ENCODE measurements at regions not wholly inside any gene's neighbourhood (a gene's known extent, or its start where the extent isn't known, plus 50 kb on each side); places are given as distances from the start of the nearest gene placed in this dataset.
"Not testable (repeated sequence)": the region's sequence is repeated elsewhere in the genome, so short reads cannot be mapped to it uniquely, and the experiment has no call there.

DNA sequence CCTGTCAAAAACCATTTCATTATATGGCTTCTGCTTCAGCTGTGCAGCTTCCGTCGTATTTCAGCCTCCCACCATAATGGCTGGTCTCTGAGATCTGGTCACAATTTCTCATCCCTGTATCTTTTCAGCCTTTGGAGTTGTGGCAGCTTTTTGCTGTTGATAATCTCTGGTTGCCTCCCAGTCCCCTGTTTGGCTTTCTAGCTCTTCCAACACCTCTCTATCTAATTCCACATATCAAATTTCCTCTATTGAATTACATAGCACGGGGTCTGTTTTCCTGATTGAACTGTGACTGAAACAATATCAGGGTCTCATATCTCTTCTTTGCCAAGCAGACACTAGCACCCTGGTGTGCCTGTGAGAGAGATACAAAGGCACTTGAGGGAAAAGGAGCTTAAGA is 222.1 kb upstream of the OBI1 start:
- ATAC-seq (no peak), DNase-seq (ENCODE audit: low spot score) (no peak)
- H3K9me3 Mint-ChIP-seq = peaks cover 10% of the 10 kb centered on the region
- no peak overlapping the region for H3K27ac Mint-ChIP-seq
- H3K4me3 Mint-ChIP-seq = no peak overlapping the region
- no peaks in the 10 kb centered on the region for H3K4me1 Mint-ChIP-seq (ENCODE audit: low read depth in 2 of 2)
- H3K27me3 Mint-ChIP-seq = no peaks in the 10 kb centered on the region
- no peaks in the 10 kb centered on the region for H3K36me3 Mint-ChIP-seq

DNA sequence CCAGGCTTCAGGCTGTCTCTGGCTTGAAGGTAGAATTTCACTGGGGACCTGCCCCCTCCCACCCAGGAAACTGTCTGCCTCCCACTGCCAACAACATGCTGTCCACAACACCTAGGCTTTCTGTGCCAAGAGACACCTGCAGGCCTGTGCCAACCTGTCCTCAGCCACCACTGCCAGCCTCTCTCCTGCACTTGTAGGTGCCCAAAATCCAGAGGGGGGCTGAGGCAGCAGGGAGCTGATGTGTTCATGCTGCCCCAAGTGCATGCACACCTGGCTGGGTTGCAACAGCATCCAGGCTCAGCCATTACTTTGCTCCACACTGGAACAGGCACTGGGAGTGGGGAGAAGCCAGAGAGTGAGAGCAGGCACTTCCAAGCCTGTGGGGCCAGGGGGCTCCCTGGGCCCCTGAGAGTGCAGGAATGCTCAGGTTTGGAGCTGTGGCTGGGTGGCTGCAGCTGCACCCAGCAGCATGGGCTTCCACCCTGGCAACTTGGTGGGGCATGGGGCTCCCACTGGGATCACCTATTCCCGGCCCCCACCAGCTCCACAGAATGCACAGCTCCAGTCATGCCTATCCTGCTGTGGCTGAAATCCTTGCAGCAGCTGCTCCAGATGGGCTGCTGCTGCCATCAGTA is 218.1 kb upstream of the OBI1 start:
- Mint-ChIP-seq H3K27me3 (no peaks in the 10 kb centered on the region), H3K27ac (no peak overlapping the region), H3K9me3 (peaks cover 7% of the 10 kb centered on the region), H3K4me1 (ENCODE audit: low read depth in 2 of 2) (no peaks in the 10 kb centered on the region), H3K4me3 (no peak overlapping the region), H3K36me3 (no peaks in the 10 kb centered on the region)
- DNase-seq (ENCODE audit: low spot score) (no peak), ATAC-seq (peak in 1 of 2 donors; percentile 48)

DNA sequence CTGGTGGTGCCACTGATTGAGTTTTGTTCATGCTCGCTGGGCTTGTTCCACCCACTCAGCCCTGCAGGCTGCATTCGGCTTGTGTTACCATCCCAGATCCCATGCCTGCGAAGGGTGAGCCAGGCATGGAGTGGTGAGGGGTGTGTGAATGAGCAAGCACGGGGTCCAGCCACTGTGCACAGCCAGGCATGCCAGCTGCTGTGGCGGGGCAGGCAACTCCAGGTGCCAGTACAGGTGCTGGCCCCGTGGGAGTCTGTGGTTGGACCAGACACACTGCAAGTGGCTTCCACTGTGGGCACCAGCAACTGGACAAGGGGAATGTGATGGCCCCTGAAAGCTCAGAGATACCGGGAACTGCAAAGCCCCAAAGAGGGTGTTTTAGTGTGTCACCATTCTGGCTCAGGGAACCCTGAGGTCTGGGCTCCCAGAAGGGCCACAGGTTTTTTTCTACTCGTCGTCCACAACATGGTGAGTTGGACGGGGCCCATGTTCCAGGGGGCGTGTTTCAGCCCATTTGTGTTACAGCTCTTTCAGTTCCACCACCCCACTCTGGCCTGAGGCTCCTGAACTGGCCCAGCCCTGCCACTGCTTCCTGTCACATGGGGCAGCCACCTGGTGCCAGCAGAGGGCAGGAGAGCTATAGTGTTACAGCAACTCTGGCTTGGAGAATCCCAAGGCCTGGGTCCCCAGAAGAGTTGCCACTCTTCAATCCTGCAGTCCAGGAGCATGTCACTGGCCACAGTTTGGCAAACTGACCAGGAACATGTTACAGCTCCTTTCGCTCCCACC is 217.0 kb upstream of the OBI1 start:
- Mint-ChIP-seq H3K4me1 (ENCODE audit: low read depth in 2 of 2) (no peaks in the 10 kb centered on the region), H3K9me3 (peaks cover 7% of the 10 kb centered on the region), H3K27me3 (no peaks in the 10 kb centered on the region), H3K4me3 (no peak overlapping the region), H3K36me3 (no peaks in the 10 kb centered on the region), H3K27ac (no peak overlapping the region)
- DNase-seq (ENCODE audit: low spot score) (no peak), ATAC-seq (no peak)

DNA sequence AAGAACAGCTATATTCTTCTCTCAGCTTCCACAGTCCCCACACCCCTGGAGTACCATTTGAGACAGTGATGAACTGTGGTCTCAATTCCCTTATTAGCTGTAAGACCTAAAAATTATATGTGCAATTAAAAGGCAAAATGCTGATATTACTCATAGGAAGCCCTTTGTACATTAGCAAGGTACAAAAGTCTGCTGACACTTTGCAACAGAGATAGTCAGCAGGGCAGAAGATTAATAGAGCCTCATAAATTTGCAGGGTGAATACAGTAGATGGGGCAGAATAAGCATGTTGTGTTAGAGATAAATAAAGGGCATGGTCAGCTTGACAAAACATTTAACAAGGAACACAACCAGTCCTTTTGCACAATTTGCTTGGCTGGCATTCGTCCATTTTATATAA is 210.0 kb upstream of the OBI1 start:
- H3K27me3 Mint-ChIP-seq = peaks cover 0 to 5% of the 10 kb centered on the region in 2 donors
- H3K4me1 Mint-ChIP-seq (ENCODE audit: low read depth in 2 of 2) = no peaks in the 10 kb centered on the region
- H3K4me3 Mint-ChIP-seq = no peak overlapping the region
- ATAC-seq (no peak), DNase-seq (ENCODE audit: low spot score) (no peak)
- peaks cover 3% of the 10 kb centered on the region for H3K9me3 Mint-ChIP-seq
- no peaks in the 10 kb centered on the region for H3K36me3 Mint-ChIP-seq
- no peak overlapping the region for H3K27ac Mint-ChIP-seq

DNA sequence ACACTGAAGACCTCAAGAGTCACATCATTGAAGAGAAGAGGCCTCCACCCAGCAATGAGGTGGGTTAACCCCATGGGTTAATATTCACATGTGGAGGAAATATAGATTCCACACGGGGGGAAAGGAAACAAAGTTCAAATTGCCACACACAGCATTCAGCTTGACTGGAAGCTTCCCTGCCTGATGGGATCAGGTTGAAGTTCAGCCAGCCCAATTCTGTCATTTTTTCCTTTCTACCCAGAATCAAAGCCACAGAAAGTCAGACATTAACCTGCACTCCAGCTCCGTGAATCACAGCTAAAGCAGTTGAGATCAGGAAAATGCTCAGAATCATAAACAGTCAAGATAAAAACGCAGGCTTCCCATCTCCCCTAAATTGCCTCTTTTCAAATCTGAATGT is 208.7 kb upstream of the OBI1 start:
- Mint-ChIP-seq H3K27ac (no peak overlapping the region), H3K36me3 (no peaks in the 10 kb centered on the region), H3K4me1 (ENCODE audit: low read depth in 2 of 2) (no peaks in the 10 kb centered on the region), H3K27me3 (peaks cover 0 to 5% of the 10 kb centered on the region in 2 donors), H3K4me3 (no peak overlapping the region), H3K9me3 (peaks cover 3% of the 10 kb centered on the region)
- ATAC-seq (no peak), DNase-seq (ENCODE audit: low spot score) (no peak)

DNA sequence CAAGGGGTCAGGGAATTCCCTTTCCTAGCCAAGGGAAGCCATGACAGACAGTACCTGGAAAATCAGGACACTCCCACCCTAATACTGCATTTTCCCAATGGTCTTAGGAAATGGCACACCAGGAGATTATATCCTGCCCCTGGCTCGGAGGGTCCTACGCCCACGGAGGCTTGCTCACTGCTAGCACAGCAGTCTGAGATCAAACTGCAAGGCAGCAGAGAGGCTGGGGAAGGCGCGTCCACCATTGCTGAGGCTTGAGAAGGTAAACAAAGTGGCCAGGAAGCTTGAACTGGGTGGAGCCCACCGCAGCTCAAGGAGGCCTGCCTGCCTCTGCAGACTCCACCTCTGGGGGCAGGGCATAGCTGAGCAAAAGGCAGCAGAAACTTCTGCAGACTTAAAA is 207.1 kb upstream of the OBI1 start:
- H3K27me3 Mint-ChIP-seq; DNase-seq (ENCODE audit: low spot score); ATAC-seq; H3K9me3 Mint-ChIP-seq; H3K36me3 Mint-ChIP-seq; H3K27ac Mint-ChIP-seq; H3K4me3 Mint-ChIP-seq; H3K4me1 Mint-ChIP-seq (ENCODE audit: low read depth in 2 of 2): not testable (repeated sequence)

DNA sequence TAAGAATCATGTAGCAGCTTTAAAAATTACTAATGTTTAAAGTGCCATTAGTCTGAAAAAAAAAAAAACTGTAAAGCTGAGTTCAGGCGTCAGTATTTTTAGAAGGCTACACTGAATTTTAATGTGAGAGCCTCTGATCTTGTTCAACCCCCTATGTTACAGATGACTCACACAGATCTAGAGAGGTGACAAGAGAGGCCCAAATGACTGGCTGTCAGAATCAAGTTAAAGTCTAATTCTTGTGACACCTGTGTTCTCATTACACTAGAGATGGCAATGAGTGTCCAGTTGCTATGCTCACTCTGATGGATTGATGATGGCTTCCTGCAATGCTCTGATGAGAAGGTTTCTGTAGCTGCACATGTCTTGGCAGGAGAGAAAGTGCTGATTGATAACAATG is 203.5 kb upstream of the OBI1 start:
- H3K27me3 Mint-ChIP-seq = no peaks in the 10 kb centered on the region
- DNase-seq (ENCODE audit: low spot score) = no peak
- no peaks in the 10 kb centered on the region for H3K36me3 Mint-ChIP-seq
- ATAC-seq = no peak
- no peaks in the 10 kb centered on the region for H3K4me1 Mint-ChIP-seq (ENCODE audit: low read depth in 2 of 2)
- no peak overlapping the region for H3K4me3 Mint-ChIP-seq
- H3K27ac Mint-ChIP-seq = no peak overlapping the region
- peaks cover 12% of the 10 kb centered on the region for H3K9me3 Mint-ChIP-seq

DNA sequence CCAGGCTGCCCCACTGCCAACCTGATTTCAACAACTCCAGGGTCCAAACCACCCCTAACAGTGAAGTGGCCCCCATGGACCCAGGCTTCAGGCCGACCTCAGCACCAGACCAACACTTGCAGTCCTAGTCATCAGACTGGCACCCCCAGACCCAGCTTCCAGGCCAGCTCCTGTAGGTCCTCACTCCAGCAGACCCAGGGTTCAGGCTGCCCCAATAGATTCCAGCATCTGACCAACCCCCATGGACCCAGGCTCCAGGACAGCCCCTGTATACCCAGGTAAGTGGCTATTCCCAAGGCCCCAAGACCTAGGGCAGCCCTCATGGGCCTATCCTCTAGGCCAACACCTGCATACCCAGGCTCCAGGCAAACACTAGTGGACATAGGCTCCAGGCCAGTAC is 193.8 kb upstream of the OBI1 start:
- Mint-ChIP-seq H3K4me3 (no peak overlapping the region), H3K9me3 (peaks cover 8% of the 10 kb centered on the region), H3K4me1 (ENCODE audit: low read depth in 2 of 2) (no peaks in the 10 kb centered on the region), H3K27ac (no peak overlapping the region), H3K36me3 (no peaks in the 10 kb centered on the region), H3K27me3 (no peaks in the 10 kb centered on the region)
- ATAC-seq (peak in 1 of 2 donors; percentile 15), DNase-seq (ENCODE audit: low spot score) (no peak)

DNA sequence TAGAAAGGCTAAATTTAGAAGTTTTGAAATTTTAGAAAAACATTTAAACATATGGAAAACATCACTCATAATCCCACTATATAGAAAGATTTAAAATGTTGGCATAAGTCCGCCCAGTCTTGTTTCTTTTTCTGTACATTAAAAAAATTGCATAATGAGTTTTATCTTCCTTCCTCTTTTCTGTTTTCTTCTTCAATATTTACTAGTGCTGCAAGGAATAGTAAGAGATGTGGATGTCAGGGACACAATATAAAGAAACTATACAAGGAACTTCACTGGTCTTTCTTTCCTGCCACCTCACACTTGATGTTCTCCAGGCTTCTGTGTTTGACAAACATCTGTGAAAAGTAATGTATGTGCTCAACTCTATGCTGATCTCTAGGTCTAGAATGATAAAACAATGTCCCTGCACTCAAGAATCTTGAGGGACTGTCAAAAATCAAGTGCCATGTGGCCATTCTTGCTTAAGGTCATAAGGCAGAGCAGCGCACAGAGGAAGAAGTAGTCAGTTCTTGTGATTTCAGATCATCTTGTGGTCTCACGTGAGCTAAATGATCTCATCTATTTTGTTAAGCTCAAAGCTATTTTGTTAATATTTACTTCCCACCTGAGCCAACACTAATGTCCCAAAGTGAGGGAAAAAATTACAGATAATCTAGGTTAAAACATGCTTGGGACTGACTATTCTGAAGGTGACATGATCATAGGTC is 186.9 kb upstream of the OBI1 start:
- Mint-ChIP-seq H3K4me1 (ENCODE audit: low read depth in 2 of 2) (no peaks in the 10 kb centered on the region), H3K27me3 (no peaks in the 10 kb centered on the region), H3K36me3 (no peaks in the 10 kb centered on the region), H3K9me3 (peaks cover 3% of the 10 kb centered on the region), H3K4me3 (no peak overlapping the region), H3K27ac (no peak overlapping the region)
- DNase-seq (ENCODE audit: low spot score) (no peak), ATAC-seq (no peak)

DNA sequence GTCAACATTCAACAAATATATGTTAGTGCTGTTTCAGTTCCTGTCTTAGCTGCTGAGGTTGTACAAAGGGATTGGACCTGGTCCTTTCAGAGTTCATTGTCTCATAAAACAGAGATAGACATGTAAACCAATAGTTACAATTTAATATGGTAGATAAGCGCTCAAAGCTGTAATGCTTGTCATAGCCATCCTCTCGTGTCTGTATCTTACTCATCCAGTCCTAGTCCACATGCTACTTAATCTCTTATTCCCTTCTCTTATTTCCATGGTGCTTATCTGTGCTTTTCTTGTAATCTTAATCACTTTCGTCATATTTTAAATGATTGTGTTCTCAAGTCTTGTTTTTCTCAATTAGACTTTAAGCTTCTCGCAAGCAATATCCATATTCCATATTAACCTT is 185.2 kb upstream of the OBI1 start:
- no peaks in the 10 kb centered on the region for H3K36me3 Mint-ChIP-seq
- DNase-seq (ENCODE audit: low spot score) (no peak), ATAC-seq (no peak)
- H3K27ac Mint-ChIP-seq = no peak overlapping the region
- H3K4me1 Mint-ChIP-seq (ENCODE audit: low read depth in 2 of 2) = no peaks in the 10 kb centered on the region
- H3K9me3 Mint-ChIP-seq = peaks cover 3% of the 10 kb centered on the region
- no peak overlapping the region for H3K4me3 Mint-ChIP-seq
- H3K27me3 Mint-ChIP-seq = no peaks in the 10 kb centered on the region

DNA sequence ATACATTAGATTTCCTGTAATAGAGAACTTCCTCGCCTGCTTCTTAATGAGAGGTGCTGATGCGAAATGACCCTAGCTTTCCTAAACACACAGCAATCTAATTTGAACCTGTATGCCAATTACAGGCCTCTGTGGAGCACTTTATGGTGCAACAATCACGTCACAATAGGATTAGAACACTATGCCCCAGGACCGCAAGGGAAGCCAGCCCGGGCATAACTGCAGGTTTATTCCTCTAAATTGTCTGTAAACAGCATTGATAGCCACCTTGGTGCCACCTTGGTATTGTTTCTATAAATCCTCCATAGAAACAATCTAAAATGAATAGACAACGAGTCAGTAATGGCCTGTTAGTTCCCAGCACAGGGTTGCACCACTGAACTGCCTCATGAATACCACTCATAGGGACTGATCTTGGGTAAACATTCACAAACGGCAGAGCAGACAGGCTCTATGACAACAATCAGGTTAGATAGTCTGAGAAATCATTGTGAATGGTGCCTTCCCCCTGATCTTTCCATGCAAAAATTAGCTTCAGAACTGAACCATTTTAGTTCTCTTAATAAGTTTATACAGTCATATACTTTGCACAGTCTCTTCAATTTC is 182.5 kb upstream of the OBI1 start:
- Mint-ChIP-seq H3K36me3 (no peaks in the 10 kb centered on the region), H3K4me1 (ENCODE audit: low read depth in 2 of 2) (no peaks in the 10 kb centered on the region), H3K27me3 (no peaks in the 10 kb centered on the region), H3K27ac (no peak overlapping the region), H3K4me3 (no peak overlapping the region), H3K9me3 (peaks cover 3% of the 10 kb centered on the region)
- ATAC-seq (no peak), DNase-seq (ENCODE audit: low spot score) (no peak)

DNA sequence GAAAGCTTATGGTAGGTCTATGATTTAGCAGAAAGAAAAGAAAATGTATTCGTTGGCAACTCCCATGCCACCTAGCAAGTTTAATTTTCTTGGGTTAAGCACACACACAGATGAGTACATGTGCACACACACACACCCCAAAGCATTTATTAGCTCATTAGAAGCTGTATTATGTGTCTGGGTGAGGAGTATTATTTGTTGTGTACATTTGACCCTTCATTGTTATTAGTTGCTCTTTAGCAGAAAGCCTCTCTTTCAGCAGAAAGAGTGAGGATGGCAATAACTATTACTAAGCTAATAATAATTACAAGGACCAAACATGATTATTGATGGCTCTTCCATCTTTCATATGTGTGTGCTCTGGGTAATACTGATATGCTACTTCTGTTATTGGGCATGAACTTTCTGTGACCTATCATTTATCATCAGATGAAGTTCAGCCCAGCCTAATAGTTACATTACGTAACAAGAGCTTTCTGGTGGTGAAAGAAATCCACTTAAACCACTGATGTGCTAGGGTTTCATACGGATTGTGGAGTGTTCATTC is 177.4 kb upstream of the OBI1 start:
- Mint-ChIP-seq H3K9me3 (no peaks in the 10 kb centered on the region), H3K27me3 (no peaks in the 10 kb centered on the region), H3K4me3 (no peak overlapping the region), H3K36me3 (no peaks in the 10 kb centered on the region), H3K27ac (no peak overlapping the region), H3K4me1 (ENCODE audit: low read depth in 2 of 2) (no peaks in the 10 kb centered on the region)
- ATAC-seq (no peak), DNase-seq (ENCODE audit: low spot score) (no peak)

DNA sequence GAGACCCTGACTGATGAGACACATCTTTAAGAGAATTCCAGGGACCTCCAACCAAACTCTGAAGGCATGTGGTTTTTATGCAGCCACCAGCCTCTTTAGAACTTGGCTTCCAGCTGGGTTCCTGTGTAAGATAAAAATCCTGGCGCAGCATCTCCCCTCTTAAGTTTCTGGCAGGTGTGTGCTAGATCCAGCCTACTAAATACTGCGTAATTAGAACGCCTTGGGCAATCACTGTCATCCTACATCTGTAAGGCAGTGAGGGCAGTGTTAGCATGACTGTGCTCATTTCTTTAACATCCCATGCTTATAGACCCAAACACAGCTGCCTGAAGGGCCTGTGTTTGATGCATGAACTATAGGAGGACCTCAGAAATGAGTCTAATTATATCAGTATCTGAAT is 173.5 kb upstream of the OBI1 start:
- Mint-ChIP-seq H3K4me3 (no peak overlapping the region), H3K27me3 (peaks cover 0 to 7% of the 10 kb centered on the region in 2 donors), H3K27ac (no peak overlapping the region), H3K36me3 (no peaks in the 10 kb centered on the region), H3K4me1 (ENCODE audit: low read depth in 2 of 2) (no peaks in the 10 kb centered on the region), H3K9me3 (peaks cover 4% of the 10 kb centered on the region)
- no peak for DNase-seq (ENCODE audit: low spot score)
- ATAC-seq = no peak

DNA sequence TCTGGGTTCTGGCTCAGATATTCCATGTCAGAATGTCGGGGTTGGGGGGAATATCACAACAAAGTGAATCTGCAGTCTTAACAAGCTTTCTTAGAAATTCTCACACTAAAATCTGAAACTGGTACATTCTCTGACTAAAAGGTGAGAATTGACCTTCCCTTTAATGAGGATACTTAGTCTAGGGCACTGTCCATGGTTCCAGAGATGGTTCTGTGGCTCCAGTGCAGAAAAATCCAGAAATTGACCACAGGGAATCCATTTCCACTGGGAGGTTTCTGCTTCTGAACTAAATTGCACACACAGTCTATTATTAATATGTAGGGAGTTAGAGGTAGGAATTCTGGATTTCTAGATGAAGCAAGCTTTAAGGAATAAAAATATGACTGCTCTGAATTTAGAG is 171.6 kb upstream of the OBI1 start:
- peaks cover 4% of the 10 kb centered on the region for H3K9me3 Mint-ChIP-seq
- no peak overlapping the region for H3K27ac Mint-ChIP-seq
- no peak for ATAC-seq
- H3K36me3 Mint-ChIP-seq = no peaks in the 10 kb centered on the region
- no peaks in the 10 kb centered on the region for H3K4me1 Mint-ChIP-seq (ENCODE audit: low read depth in 2 of 2)
- no peak for DNase-seq (ENCODE audit: low spot score)
- H3K27me3 Mint-ChIP-seq = peaks cover 0 to 7% of the 10 kb centered on the region in 2 donors
- no peak overlapping the region for H3K4me3 Mint-ChIP-seq
